SK-N-SH (cell line): ENCODE measurements at regions not wholly inside any gene's neighbourhood (a gene's known extent, or its start where the extent isn't known, plus 50 kb on each side); places are given as distances from the start of the nearest gene placed in this dataset.

Source experiments
- CTCF ChIA-PET: fragments of 300-600, 350-600 bp; formaldehyde crosslinking; extraction: SDS; loops from one replicate; lab custom pipeline; 2021; lab: Yijun Ruan, JAX
- POLR2A ChIA-PET: fragments of 350-600 bp; sonication (Branson Sonifier 250); formaldehyde crosslinking; extraction: SDS; loops from one replicate; lab custom pipeline; 2020; ENCODE audit warnings: antibody characterized with exemption, inconsistent platforms; lab: Yijun Ruan, JAX
- DNase-seq: peaks from one replicate; pipeline ENCODE4 v3.0.0; 2012
- H2AFZ ChIP-seq: fragments of 200-600 bp; sonication (generic); 2 replicates; pipeline ENCODE4 v1.8.1; 2016; ENCODE audit warnings: antibody characterized with exemption, mild to moderate bottlenecking, low read depth
- H3F3A ChIP-seq: fragments of 200-600 bp; sonication (generic); replicated peaks from 2 replicates; pipeline ENCODE3; 2016; ENCODE audit warnings: antibody characterized with exemption, mild to moderate bottlenecking; ENCODE audit not compliant: insufficient read depth
- H3K27ac ChIP-seq, 2 experiments: fragments of 200-500 bp in 1 of 2; fragments of 200-600 bp in 1 of 2; sonication (Bioruptor generic) in 1 of 2; sonication (generic), shearing (Covaris generic) in 1 of 2; 2 replicates each; pipeline versions ENCODE4 v1.5.1 to v1.6.1; 2014 to 2016; ENCODE audit warnings: low read depth in 2 of 2, inconsistent platforms in 1 of 2, low read length in 1 of 2, mild to moderate bottlenecking in 1 of 2, mixed read lengths in 1 of 2
- H3K27me3 ChIP-seq: fragments of 200-600 bp; sonication (generic), shearing (Covaris generic); 2 replicates; pipeline ENCODE4 v1.6.1; 2016; ENCODE audit warnings: mixed run types; ENCODE audit not compliant: insufficient read depth
- H3K36me3 ChIP-seq, 2 experiments: fragments of 200-500 bp in 1 of 2; fragments of 200-600 bp in 1 of 2; sonication (Bioruptor generic) in 1 of 2; sonication (generic) in 1 of 2; replicated peaks in 1 of 2; 2 replicates each; pipeline versions ENCODE3 to v1.5.1; 2014 to 2016; ENCODE audit warnings: low read length in 1 of 2, mild to moderate bottlenecking in 1 of 2; ENCODE audit not compliant: insufficient read depth in 2 of 2, control insufficient read depth in 1 of 2
- H3K4me1 ChIP-seq, 2 experiments: fragments of 200-500 bp in 1 of 2; fragments of 200-600 bp in 1 of 2; sonication (Bioruptor generic) in 1 of 2; sonication (generic), shearing (Covaris generic) in 1 of 2; 2 replicates each; pipeline versions ENCODE4 v1.5.1 to v1.6.1; 2014 to 2016; ENCODE audit warnings: low read depth in 1 of 2, low read length in 1 of 2, mixed run types in 1 of 2; ENCODE audit not compliant: insufficient read depth in 2 of 2, control insufficient read depth in 1 of 2
- H3K4me2 ChIP-seq: fragments of 200-600 bp; sonication (generic), shearing (Covaris generic); 2 replicates; pipeline ENCODE4 v1.6.1; 2017; ENCODE audit warnings: mixed run types
- H3K4me3 ChIP-seq, 2 experiments: fragments of 200-500 bp in 1 of 2; fragments of 200-600 bp in 1 of 2; sonication (Bioruptor generic) in 1 of 2; sonication (generic), shearing (Covaris generic) in 1 of 2; 2 replicates each; pipeline versions ENCODE4 v1.5.1 to v1.8.1; 2014 to 2016; ENCODE audit warnings: low read depth in 2 of 2, inconsistent platforms in 1 of 2, low read length in 1 of 2, mild to moderate bottlenecking in 1 of 2, mixed read lengths in 1 of 2, moderate library complexity in 1 of 2
- H3K79me2 ChIP-seq: fragments of 200-600 bp; sonication (generic); 2 replicates; pipeline ENCODE4 v1.8.1; 2017; ENCODE audit warnings: mild to moderate bottlenecking; ENCODE audit not compliant: insufficient read depth
- H3K9ac ChIP-seq: fragments of 200-600 bp; sonication (generic); 2 replicates; pipeline ENCODE4 v1.6.1; 2017; ENCODE audit warnings: mixed run types
- H3K9me2 ChIP-seq: fragments of 200-600 bp; sonication (generic); 2 replicates; pipeline ENCODE4 v1.6.1; 2017; ENCODE audit warnings: mixed run types
- H3K9me3 ChIP-seq: fragments of 200-600 bp; sonication (generic); 2 replicates; pipeline ENCODE4 v1.6.1; 2017; ENCODE audit warnings: mixed run types, mild to moderate bottlenecking, moderate library complexity
- H4K20me1 ChIP-seq: fragments of 200-600 bp; sonication (generic); 2 replicates; pipeline ENCODE4 v1.6.1; 2017; ENCODE audit warnings: mild to moderate bottlenecking, mixed run types; ENCODE audit not compliant: insufficient read depth
- FOXM1 ChIP-seq: IDR thresholded peaks from 2 replicates; pipeline ENCODE4 v1.4.0; 2012; ENCODE audit warnings: low read depth, mild to moderate bottlenecking
- JUND ChIP-seq: IDR thresholded peaks from 2 replicates; pipeline ENCODE4 v1.4.0; 2012
- MEF2A ChIP-seq: IDR thresholded peaks from 2 replicates; pipeline ENCODE4 v1.4.0; 2012; ENCODE audit warnings: low read depth, borderline replicate concordance
- MXI1 ChIP-seq: IDR thresholded peaks from 2 replicates; pipeline ENCODE4 v1.6.1; 2012; ENCODE audit warnings: mild to moderate bottlenecking, low read depth, low read length, improper control_type of control experiment
- RFX5 ChIP-seq: IDR thresholded peaks from 2 replicates; pipeline ENCODE4 v1.6.1; 2012; ENCODE audit warnings: mild to moderate bottlenecking, improper control_type of control experiment, low read length
- RXRA ChIP-seq: IDR thresholded peaks from 2 replicates; pipeline ENCODE4 v1.4.0; 2012; ENCODE audit warnings: low read depth, mild to moderate bottlenecking, borderline replicate concordance
- TAF1 ChIP-seq: IDR thresholded peaks from 2 replicates; pipeline ENCODE4 v1.6.1; 2012; ENCODE audit warnings: low read depth, mild to moderate bottlenecking, low read length, moderate library complexity, borderline replicate concordance
- WGBS: methylation state at CpG from one replicate; pipeline ENCODE4 v1.1.6; 2017; ENCODE audit warnings: low lambda C conversion rate; 5-methylcytosine and 5-hydroxymethylcytosine counted together
- TF ChIP-seq, protein P1 (sequence below): fragments of 200-600 bp; sonication (generic); IDR thresholded peaks from 2 replicates; pipeline ENCODE4 v1.6.1; 2017; ENCODE audit warnings: antibody characterized with exemption, mild to moderate bottlenecking, moderate library complexity
- TF ChIP-seq, protein P2 (sequence below): IDR thresholded peaks from 2 replicates; pipeline ENCODE4 v1.6.1; 2012; ENCODE audit warnings: mild to moderate bottlenecking, low read depth, low read length, moderate library complexity
- TF ChIP-seq, protein P3 (sequence below): fragments of 150-350 bp; IDR thresholded peaks from 2 replicates; pipeline ENCODE4 v1.6.1; 2016; ENCODE audit warnings: mild to moderate bottlenecking, low read depth, low read length

DNA sequence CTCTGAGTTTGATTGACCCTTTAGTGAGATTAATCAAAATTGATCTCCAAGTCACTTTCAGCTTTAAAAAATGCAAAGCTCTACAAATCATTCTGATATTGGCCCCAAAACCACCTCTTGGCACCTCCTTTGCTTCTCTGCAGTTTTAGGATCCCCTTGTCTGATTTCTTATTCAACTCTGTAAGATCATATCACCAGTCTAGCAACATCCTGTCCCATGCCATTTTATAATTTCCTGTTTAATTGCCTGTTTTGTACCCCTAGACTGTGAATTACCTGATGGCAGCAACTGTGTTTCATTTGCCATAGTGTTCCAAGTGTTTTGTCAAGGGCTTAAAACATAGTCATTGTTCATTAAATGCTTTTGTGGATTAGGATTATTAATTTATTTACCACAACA, 406.3 kb upstream of the TRIB2 start:
- Histone ChIP-seq H3K4me1 (no peaks in the 10 kb centered on the region), H3K9me3 (no peaks in the 10 kb centered on the region), H3K36me3 (no peaks in the 10 kb centered on the region), H3K27me3 (no peaks in the 10 kb centered on the region), H4K20me1 (no peaks in the 10 kb centered on the region), H3K9ac (no peak overlapping the region), H2AFZ (no peak overlapping the region), H3K4me3 (no peak overlapping the region), H3F3A (no peaks in the 10 kb centered on the region), H3K79me2 (no peaks in the 10 kb centered on the region), H3K4me2 (no peak overlapping the region), H3K9me2 (no peaks in the 10 kb centered on the region), H3K27ac (no peak overlapping the region)
- DNase-seq: no peak
- CTCF ChIA-PET: no interaction called here
- POLR2A ChIA-PET: no interaction called here
- no peak for TF ChIP-seq RFX5
- no peak for TF ChIP-seq RXRA
- no peak for TF ChIP-seq FOXM1
- TF ChIP-seq, protein P1, sequence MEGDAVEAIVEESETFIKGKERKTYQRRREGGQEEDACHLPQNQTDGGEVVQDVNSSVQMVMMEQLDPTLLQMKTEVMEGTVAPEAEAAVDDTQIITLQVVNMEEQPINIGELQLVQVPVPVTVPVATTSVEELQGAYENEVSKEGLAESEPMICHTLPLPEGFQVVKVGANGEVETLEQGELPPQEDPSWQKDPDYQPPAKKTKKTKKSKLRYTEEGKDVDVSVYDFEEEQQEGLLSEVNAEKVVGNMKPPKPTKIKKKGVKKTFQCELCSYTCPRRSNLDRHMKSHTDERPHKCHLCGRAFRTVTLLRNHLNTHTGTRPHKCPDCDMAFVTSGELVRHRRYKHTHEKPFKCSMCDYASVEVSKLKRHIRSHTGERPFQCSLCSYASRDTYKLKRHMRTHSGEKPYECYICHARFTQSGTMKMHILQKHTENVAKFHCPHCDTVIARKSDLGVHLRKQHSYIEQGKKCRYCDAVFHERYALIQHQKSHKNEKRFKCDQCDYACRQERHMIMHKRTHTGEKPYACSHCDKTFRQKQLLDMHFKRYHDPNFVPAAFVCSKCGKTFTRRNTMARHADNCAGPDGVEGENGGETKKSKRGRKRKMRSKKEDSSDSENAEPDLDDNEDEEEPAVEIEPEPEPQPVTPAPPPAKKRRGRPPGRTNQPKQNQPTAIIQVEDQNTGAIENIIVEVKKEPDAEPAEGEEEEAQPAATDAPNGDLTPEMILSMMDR: no peak
- TF ChIP-seq JUND: no peak
- TF ChIP-seq, protein P2, sequence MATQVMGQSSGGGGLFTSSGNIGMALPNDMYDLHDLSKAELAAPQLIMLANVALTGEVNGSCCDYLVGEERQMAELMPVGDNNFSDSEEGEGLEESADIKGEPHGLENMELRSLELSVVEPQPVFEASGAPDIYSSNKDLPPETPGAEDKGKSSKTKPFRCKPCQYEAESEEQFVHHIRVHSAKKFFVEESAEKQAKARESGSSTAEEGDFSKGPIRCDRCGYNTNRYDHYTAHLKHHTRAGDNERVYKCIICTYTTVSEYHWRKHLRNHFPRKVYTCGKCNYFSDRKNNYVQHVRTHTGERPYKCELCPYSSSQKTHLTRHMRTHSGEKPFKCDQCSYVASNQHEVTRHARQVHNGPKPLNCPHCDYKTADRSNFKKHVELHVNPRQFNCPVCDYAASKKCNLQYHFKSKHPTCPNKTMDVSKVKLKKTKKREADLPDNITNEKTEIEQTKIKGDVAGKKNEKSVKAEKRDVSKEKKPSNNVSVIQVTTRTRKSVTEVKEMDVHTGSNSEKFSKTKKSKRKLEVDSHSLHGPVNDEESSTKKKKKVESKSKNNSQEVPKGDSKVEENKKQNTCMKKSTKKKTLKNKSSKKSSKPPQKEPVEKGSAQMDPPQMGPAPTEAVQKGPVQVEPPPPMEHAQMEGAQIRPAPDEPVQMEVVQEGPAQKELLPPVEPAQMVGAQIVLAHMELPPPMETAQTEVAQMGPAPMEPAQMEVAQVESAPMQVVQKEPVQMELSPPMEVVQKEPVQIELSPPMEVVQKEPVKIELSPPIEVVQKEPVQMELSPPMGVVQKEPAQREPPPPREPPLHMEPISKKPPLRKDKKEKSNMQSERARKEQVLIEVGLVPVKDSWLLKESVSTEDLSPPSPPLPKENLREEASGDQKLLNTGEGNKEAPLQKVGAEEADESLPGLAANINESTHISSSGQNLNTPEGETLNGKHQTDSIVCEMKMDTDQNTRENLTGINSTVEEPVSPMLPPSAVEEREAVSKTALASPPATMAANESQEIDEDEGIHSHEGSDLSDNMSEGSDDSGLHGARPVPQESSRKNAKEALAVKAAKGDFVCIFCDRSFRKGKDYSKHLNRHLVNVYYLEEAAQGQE: no peak
- TF ChIP-seq, protein P3, sequence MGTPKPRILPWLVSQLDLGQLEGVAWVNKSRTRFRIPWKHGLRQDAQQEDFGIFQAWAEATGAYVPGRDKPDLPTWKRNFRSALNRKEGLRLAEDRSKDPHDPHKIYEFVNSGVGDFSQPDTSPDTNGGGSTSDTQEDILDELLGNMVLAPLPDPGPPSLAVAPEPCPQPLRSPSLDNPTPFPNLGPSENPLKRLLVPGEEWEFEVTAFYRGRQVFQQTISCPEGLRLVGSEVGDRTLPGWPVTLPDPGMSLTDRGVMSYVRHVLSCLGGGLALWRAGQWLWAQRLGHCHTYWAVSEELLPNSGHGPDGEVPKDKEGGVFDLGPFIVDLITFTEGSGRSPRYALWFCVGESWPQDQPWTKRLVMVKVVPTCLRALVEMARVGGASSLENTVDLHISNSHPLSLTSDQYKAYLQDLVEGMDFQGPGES: no peak
- no peak for TF ChIP-seq MXI1
- TF ChIP-seq MEF2A: no peak
- TF ChIP-seq, all 33 proteins: peak for 0

DNA sequence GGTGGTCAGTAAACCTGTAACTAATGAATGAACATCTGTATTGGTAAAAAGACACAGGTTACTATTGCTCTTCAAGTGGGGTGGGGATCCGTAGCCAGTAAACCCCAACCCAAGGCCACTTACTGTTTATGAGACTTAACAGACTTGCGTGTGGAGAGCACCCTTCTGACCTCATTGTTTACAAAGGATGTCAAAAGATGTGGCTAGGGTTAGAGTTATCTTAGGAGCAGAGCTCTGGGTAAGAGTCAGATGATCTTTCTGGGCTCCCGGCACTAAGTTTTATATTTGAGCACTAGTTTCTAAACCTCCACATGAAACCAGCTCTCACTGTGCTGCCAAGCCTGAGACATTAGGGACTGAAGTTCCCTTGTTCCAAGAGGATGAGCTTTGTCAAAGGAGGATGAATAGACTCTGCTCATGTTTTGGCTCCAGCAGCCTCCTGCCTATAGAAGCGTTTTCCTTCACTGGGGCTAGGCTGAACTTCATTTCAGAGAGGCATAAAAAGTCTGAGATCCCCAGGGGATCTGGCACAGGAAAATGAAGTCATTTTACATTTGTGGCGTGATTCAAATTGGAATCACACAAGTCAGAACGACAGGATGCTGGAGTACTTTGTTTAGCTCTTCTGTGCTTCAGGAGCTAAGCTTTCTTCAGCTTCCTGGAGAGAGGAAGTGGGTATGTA, 403.1 kb upstream of the TRIB2 start:
- Histone ChIP-seq H4K20me1 (no peaks in the 10 kb centered on the region), H3K4me2 (no peak overlapping the region), H3F3A (peaks cover 9% of the 10 kb centered on the region), H3K9me2 (no peaks in the 10 kb centered on the region), H3K9me3 (no peaks in the 10 kb centered on the region), H3K27ac (no peak overlapping the region), H3K27me3 (no peaks in the 10 kb centered on the region), H3K79me2 (no peaks in the 10 kb centered on the region), H3K4me3 (no peak overlapping the region), H3K4me1 (peaks cover 6 to 14% of the 10 kb centered on the region in 2 experiments; a peak in 2 of 4 replicates), H2AFZ (no peak overlapping the region), H3K9ac (no peak overlapping the region), H3K36me3 (no peaks in the 10 kb centered on the region)
- ChIA-PET CTCF (interaction anchor here (1.8 kb wide), 1 partner anchor 9 kb away, joined by 6 read pairs; no protein-coding TSS in a partner anchor), POLR2A (no interaction called here)
- WGBS: 89% methylated on average over 6 of the region's 6 CpGs
- no peak for DNase-seq
- TF ChIP-seq TAF1: no peak
- TF ChIP-seq, protein P1: no peak
